NCI-H2196 treated with DMSO at 0.1 percent for 48 hours (cell line): ENCODE measurements at regions not wholly inside any gene's neighbourhood (a gene's known extent, or its start where the extent isn't known, plus 50 kb on each side); places are given as distances from the start of the nearest gene placed in this dataset.
"Not testable (repeated sequence)": the region's sequence is repeated elsewhere in the genome, so short reads cannot be mapped to it uniquely, and the experiment has no call there.

Source experiments
- DNase-seq: peaks from one replicate; lab custom pipeline; 2025; ENCODE audit not compliant: unreplicated experiment; lab: John Stamatoyannopoulos, UW

- DNase-seq, result not testable (repeated sequence)
Observed at GRCh38 chr1:228796945-228797344, 61.7 kb downstream of the RHOU start.

DNA sequence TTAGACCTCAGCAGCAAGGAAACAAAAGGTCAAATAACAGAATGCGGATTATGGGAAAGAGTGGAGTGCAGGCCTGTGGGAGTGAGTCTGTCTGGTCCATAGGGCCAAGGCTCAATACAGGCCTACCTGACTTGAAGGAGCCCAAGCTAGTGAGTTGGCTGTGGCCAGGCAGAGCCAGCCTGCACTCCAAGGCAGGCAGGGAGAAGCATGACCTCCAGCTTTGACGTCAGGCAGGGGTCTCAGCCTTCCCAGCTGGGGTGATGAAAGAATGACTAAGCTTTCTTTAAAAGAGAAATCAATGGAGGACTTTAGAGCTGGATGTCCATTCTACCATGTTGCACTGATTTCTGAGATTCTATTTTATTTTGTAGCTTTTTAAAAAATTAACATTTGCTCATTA is 62.8 kb downstream of the RHOU start:
- no peak for DNase-seq

DNA sequence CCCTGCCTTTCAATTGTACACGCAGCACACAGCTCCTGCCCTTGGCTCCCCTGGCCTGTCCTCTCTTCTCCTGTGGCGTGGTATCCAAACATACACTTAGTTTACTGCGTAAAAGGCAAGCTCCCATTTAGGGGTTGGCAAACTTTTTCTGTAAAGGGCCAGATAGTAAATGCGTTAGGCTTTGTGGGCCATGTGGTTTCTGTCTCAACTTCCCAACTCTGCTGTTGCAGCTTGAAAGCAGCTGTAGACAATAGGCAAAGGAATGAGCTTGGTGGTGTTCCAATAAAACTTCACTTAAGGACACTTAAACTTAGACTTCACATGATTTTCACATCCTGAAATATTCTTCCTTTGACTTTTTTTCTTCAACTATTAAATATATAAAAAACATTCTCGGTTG is 63.3 kb downstream of the RHOU start:
- DNase-seq, result no peak

DNA sequence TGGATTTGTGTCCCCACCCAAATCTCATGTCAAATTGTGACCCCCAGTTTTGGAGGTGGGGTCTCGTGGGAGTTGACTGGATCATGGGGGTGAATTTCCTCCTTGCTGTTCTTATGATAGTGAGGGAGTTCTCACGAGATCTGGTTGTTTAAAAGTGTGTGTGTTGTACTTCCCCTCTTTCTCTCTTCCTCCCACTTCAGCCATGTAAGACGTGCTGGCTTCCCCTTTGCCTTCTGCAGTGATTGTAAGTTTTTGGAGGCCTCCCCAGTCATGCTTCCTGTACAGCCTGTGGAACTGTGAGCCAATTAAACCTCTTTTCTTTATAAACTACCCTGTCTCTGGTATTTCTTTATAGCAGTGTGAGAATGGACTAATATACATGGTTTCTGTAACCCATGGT is 64.6 kb downstream of the RHOU start:
- no peak for DNase-seq

DNA sequence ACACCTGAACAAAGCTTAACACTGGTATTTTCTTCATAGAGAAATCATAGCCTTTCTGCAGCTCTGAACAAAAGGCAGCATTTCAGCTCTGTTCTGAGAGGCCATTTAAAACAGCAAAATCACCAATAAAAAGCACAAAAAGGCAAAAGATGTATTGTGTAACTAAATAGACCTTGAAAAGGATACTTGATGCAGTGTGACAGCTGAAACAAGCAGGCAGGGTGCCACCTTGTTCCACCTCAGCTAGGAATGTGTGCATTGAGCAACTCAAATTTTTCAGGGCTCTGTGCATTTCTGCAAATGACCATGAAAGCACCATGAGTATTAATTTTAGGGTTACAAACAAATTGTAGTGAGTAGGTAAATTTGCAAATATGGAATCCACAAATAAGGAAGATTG is 65.8 kb downstream of the RHOU start:
- no peak for DNase-seq

DNA sequence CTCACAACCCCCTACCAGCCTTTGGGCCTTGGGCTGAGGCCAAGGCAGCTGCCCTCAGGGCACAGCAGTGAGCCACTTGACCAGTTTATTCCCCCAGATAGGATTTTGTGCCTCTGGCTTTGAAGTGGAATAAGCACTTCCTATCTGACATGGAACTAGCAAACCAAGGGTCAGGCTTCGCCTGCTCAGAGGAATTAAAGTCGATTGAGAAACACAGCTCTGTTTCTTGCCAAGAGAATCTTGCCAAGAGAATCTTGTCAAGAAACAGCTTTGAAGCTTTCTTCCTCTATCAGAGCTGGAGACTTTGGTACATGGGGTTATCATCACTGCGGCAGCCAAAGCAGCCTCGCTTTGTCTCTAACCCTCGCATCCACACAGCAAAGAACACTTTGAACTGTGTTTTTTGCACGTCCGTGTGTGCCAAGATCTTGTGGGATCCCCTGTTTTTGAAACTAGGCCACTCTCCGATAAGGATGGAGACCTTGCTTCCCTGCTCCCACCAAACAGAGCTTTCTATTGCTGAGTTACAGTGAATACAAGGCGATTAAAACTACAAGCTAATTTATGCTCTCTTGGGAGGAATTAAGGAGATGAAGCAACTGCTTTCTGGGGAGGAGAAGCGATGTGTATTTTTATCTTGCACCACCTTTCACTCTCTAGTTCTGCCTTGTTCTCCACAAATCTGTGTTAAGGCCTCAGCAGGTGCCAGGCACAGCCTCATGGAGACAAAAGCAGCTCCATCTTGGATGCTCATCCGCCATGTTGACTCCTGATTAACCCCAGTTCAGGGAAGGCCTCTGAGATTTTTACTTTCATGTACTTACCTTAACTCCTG is 67.3 kb downstream of the RHOU start:
- DNase-seq, result no peak

DNA sequence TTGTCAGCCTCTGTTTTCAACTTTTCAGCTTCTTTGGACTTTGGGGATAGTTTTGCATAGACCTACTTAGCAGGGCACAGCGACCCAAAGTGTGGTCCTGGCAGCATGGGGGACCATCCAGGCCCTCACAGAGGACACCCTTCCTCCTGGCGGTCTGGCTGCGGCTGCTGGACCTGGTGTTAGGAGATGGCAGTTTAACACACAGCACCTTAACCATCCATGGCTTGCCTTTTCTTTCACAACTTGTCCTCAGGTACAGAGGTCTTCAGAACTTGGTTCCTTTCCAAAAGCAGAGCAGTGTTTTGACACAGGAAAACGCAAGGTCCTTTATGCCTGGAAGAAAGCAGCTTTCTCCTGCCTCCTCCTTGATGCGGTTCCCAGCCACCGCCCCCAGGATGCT is 68.1 kb downstream of the RHOU start:
- no peak for DNase-seq

DNA sequence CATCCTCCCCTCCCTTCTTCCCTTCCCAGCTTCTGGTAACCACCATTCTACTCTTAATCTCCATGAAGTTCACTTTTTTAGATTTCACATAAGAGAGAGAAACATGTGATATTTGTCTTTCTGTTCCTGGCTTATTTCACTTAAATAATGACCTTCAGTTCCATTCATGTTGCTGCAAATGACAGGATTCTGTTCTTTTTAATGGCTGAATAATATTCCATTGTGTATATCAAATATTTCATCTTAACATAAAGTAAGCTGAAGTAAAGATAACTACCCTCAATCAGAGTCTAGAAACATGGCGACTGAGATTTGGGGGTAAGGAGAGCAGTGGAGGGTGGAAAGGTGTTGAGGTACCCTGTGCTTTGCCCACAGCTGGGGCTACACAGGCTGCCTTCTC is 68.9 kb downstream of the RHOU start:
- no peak for DNase-seq

DNA sequence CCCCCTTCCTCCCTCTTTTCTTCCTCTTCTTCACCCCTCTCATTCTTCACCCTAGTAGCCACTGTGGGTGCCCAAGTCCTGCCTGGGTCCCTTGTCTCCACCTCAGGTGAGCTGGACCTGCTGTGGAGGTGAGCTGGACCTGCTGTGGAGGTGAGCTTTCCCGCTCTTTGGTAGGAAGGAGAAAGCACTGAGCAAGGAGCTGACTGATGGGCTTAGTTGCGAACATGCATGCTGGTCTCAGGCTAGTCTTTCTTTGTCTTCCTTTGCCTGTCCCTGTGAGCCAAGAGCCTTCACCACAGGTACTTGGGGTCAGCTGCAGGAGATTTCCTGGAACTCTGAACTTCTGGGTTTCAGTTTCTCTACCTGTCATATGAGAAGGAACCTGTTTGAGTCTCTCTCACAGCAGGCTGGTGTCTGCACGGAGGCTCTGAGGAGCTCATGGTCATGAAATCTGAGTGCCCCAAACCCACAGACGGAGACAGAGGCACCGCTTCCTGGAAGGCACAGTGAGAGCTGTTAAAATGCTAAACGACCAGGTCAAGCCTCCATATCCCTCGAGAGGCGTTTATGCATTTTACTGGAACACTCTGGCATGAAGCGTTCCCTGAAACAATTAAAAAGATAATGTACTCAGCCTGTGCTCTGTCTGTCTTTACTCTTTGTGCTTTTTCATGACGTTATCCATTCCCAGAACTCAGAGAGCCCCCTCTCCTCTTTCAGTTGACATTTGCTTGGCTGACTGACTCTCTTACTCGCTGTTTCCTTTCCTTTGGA is 69.5 kb downstream of the RHOU start:
- DNase-seq, result peak; percentile 28

GRCh38 chr1:228807904-228808605 is 72.8 kb downstream of the RHOU start:
- DNase-seq, result no peak

DNA sequence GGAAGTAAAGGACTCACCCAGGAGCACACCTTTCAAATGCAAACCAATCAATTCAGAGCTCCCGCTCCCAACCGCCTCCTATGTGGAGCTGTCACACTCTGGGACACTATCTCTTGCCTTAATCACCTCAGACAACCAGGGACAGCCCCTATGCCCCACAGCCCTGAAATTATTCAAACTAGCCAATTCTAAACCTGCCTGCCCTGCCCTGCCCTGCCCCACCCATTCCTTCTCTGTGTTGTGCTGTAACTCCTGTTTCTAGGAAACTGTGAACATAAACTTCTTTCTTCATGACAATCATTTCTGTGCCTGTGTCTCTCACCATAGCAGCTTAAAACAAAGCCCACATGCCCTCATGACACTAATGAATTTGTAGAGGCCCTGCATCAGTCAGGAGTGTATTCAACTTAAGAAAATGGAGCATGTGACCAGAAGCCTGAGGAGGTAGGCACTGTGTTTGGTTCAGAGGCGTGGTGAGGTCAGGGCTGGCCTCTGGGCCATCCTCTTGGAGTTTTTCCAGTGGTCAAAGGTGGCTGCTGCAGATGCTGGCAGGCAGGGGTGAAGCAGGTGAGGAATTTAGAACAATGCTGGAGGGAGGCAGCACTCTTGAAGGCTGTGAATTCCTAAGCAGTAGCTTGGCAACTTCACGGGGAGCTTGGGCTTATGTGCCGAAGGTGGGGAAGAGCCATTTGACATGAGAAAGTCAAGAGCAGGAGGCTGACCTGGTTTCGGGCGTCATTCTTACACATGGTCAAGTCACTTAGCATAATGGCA is 74.5 kb downstream of the RHOU start:
- no peak for DNase-seq

DNA sequence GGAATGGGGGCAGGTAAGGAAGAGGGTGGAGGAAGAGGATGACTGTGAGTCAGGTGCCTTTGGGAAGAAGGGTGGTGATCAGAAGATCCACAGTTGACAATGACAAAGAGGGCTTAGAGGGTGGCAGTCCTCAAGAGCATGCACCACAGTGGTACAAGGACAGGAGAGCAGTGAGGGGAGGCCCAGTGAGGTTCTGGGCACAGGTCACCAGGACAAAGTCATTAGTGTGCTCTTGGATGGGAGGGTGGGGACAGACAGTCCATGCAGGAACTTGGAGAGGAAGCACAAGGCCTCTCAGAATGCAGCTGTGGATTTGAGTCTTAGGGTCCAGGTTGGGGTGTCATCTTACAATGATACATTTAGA is 75.1 kb downstream of the RHOU start:
- no peak for DNase-seq

GRCh38 chr1:228810878-228811711 is 75.8 kb downstream of the RHOU start:
- DNase-seq, result no peak

- no peak for DNase-seq
Observed at GRCh38 chr1:228811712-228812305, 76.5 kb downstream of the RHOU start.

- DNase-seq, result no peak
Observed at GRCh38 chr1:228812961-228813360, 77.7 kb downstream of the RHOU start.

- DNase-seq, result no peak
Observed at GRCh38 chr1:228814176-228814575, 78.9 kb downstream of the RHOU start.

DNA sequence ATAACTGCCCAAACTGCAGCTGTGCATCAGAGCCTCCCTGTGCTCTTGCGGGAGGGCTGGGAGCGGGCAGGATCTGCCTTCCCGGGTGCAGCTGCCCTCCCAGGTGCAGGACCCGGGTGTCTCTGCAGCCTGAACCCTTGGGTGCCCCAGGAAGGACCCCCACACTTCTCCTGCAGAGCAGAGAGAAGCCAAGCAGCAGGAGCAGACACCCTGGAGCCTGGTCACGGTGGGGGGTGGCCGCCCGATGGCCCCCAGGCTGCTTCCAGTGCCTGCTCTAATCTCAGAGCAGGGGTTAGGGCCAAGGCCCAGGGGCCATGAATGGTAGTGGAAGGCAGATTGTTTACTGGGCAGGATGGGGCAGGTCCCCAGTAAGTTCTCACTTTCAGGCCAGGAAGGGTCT is 83.0 kb downstream of the RHOU start:
- no peak for DNase-seq

- DNase-seq, result no peak
Observed at GRCh38 chr1:228818928-228819630, 83.8 kb downstream of the RHOU start.

DNA sequence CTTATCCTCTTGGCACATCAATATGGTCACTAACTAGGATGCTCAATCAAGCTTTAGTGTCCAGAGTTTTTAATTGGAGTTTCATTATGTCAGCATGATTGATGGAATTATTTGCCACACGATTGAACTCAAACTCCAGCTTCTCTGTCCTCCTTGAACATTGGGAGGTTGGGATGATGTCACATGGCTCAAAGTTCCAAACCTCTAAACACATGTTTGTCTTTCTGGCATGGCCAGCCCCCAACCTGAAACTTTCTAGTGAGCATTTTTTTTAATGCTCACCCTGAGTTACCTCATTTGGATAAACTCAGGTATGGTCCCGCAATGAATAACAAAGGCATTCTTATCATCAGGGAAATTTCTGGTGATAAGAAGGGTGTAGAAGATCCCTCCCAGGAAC is 86.0 kb downstream of the RHOU start:
- no peak for DNase-seq
